DMS153 treated with DMSO at 0.1 percent for 48 hours (cell line): ENCODE measurements at regions not wholly inside any gene's neighbourhood (a gene's known extent, or its start where the extent isn't known, plus 50 kb on each side); places are given as distances from the start of the nearest gene placed in this dataset.
"Not testable (repeated sequence)": the region's sequence is repeated elsewhere in the genome, so short reads cannot be mapped to it uniquely, and the experiment has no call there.

Experiments used
- DNase-seq: peaks from one replicate; lab custom pipeline; 2025; ENCODE audit not compliant: unreplicated experiment; lab: John Stamatoyannopoulos, UW

- DNase-seq, result no peak
Observed at GRCh38 chr5:127133071-127133470, 59.8 kb upstream of the C5orf63 start.

DNA sequence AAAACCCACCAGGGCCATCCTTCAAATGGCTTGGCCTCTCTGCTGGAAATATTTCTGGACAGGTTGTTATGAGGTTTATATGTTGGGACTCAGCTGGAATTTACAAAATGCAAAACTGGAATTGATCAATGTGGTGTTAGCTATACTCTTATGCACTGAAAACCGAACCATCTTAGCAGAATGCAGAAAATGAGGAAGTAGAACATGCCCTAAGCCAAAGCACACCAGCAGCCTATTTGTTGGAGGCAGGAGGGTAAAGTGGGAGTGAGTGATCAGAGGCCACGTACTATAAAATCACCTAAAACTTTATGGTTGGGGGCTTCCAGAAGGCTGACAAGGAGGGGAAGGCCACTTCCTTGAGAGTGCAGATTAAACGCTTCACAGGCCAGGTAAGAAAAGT lies 63.6 kb upstream of the C5orf63 start:
- no peak for DNase-seq

DNA sequence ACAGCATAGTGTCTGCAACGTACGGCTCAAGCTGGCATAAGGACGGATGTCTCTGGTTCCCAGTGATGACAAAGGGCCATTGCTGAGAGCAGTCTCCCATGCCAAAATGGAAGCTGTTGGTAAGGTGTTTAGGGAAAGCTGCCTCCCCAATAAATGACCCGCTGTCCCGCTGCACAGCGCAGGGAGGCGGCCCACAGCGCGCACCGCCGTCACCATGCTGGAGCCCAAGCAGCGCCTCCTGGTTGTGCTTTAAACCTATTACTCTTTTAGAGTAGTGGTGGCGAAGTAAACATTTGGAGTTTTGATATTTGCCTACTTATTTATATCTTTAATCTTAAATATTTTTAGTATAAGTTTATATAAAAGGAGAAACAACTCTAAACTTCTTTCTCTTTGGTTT lies 70.4 kb upstream of the C5orf63 start:
- no peak for DNase-seq

DNA sequence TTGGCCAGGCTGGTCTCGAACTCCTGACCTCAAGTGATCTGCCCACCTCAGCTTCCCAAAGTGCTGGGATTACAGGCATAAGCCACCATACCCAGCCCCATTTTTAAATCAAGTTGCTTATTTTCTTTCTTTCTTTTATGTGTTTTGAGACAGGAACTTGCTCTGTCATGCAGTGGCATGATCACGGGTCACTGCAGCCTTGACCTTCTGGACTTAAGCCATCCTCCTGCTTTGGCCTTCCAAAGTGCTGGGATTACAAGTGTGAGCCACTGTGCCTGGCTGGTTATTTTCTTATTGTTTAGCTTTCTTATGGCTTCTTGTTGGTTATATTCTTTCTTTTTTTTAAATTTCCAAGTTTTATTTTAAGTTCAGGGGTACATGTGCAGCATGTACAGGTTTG lies 79.7 kb upstream of the C5orf63 start:
- DNase-seq, result no peak

- DNase-seq, result no peak
Observed at GRCh38 chr5:127153521-127153920, 80.2 kb upstream of the C5orf63 start.

DNA sequence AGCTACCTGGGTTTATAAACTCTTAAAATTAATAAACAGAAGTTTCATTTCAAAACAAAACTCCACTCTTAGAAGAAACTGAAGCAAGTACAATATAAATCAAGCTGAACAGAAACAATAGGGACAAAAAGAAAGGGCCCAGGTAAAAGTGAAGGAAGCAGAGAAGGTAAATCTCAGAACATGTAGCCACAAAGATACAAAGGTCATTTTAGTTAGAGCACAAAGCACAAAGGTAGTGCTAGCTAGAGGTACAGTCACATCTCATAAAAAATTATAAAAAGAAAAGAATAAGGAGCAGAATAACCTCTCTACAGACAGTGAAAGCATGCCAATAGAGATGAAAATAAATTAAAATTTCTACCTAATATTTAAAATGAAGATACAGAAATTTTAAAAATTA lies 90.4 kb upstream of the C5orf63 start:
- no peak for DNase-seq

- DNase-seq, result no peak
Observed at GRCh38 chr5:127170918-127171600, 97.8 kb upstream of the C5orf63 start.

DNA sequence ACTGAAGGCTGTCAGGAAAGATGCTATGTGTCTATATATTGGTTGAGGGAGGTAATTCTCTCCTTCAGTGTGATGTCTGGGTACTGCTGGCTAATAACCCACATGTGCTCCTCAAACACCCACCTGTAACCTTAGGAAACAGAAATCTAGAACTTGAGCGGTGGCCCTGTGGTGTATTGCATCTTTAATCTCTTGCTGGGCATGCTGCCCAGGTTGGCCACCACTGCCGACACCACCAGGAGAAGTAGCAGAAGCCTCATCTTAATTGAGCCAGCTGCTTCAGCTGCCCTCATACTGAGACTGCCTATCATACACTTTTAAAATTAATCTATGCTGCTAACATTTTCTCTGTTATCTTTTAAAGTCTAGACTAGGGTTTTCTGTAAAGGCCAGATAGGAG lies 103.5 kb upstream of the C5orf63 start:
- DNase-seq, result no peak

- DNase-seq, result not testable (repeated sequence)
Observed at GRCh38 chr5:127182631-127183030, 108.0 kb upstream of the MEGF10 start.

DNA sequence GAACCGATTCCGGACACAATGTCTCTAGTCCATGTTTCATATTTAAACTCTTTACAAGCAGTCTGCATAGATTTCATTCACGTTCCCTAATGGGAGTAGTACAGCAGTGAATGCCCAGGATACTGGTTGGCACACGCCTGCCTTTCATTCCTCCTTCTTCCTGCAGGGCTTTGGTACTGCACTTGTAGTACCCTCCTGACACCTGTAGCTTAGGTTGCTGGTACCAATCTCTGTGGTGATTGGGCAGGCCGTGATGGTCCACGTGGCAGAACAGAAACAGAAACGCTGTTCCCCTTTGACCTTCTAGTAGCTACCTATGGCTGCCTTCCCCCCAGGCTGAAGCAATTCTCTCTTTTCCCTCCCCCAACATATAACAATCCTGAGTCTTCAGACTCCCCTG lies 107.3 kb upstream of the MEGF10 start:
- DNase-seq, result no peak

DNA sequence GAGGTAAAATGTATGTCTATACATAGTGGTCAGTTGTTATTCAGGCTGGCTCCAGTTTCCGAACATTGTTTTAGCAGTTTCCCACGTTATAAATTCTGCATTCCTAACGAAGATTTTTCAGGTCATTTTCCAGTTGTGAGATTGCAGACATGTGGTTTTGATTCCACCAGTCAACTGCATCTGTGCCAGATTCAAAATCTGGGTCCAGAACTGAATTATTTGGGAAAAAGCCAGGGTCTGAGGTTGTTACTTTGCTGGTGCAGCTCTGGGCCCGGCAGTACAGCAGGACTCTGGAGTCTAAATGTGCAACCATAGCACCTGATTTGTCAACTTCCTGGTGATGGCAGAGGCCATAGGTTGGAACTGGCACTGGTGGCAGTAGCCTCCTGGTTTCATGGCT lies 105.7 kb upstream of the MEGF10 start:
- no peak for DNase-seq

GRCh38 chr5:127186657-127187056 lies 103.9 kb upstream of the MEGF10 start:
- no peak for DNase-seq

- no peak for DNase-seq
Observed at GRCh38 chr5:127187706-127188105, 102.9 kb upstream of the MEGF10 start.

DNA sequence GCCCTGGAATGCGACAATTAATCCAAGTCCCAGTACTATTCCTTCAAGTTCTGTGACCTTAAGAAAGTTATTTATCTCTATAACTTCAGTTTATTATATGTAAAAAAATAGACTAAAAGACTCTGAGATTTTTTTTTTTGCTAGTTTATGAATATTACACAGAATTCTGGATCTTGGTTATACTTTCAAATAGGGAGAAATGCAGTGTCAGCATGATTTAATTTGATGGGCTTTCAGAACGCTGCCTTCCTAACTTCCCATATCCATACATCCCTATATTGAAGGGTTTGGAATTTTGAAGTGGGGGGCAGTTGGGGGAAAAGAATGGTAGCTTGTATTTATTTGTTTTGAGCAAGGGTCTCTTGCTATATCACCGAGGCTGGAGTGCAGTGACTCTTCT lies 98.4 kb upstream of the MEGF10 start:
- no peak for DNase-seq

DNA sequence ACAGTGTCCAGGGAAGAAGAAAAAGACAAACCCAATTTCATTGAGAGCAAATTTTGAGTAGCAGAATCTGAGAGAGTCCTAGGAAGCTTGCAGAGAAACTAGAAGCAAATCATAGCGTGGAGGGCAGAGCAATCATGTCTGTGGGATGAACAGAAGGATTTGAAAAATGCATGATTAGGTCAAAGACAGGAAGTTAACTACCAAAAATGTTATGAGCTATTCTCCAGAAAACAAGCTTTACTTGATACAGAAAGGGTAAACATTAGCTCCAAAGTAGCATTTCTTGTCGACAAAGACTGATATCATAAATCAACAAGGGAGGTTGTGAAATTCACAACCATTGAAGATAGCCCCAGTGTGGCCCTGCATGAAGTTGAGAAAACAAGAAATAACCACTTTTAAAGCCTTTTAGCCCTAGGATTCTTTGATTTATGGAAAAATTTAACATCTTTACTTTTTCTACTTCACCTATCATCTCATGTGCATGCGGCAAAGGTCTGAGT lies 97.7 kb upstream of the MEGF10 start:
- DNase-seq, result no peak

DNA sequence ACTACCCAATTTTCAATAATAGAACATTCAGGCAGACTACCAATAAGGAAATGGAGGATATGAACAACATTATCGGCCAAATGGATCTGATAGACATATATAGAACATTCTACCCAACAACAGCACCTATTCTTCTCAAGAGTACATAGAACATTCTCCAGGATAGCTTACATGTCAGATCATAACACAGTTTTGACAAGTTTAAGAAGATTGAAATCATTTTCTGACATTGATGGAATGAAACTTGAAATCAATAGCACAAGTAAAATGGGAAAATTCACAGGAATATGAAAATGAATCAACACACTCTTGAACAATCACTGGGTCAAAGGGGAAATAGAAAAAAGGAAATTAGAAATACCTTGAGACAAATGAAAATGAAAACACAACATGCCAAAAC lies 94.6 kb upstream of the MEGF10 start:
- no peak for DNase-seq

DNA sequence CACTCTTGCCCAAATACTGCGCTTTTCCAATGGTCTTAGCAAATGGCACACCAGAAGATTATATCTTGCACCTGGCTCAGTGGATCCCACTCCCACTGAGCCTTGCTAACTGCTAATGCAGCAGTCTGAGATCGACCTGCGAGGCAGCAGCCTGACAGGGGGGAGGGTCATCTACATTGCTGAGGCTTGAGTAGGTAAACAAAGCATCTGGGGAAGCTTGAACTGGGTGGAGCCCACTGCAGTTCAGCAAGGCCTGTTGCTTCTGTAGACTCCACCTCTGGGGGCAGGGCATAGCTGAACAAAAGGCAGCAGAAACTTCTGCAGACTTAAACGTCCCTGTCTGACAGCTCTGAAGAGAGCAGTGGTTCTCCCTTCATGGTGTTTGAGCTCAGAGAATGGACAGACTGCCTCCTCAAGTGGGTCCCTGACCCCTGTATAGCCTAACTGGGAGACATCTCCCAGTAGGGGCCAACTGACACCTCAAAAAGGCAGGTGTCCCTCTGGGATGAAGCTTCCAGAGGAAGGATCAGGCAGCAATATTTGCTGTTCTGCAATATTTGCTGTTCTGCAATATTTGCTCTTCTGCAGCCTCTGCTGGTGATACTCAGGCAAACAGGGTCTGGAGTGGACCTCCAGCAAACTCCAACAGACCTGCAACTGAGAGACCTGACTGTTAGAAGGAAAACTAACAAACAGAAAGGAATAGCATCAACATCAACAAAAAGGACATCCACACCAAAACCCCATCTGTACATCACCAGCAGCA lies 93.0 kb upstream of the MEGF10 start:
- DNase-seq, result not testable (repeated sequence)

DNA sequence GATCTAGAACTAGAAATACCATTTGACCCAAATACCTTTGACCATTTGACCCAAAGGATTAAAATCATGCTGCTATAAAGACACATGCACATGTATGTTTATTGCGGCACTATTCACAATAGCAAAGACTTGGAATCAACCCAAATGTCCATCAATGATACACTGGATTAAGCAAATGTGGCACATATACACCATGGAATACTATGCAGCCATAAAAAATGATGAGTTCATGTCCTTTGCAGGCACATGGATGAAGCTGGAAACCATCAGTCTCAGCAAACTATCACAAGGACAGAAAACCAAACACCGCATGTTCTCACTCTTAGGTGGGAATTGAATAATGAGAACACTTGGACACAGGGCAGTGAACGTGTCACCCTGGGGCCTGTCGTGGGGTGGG lies 87.9 kb upstream of the MEGF10 start:
- DNase-seq, result not testable (repeated sequence)

- no peak for DNase-seq
Observed at GRCh38 chr5:127203818-127204217, 86.8 kb upstream of the MEGF10 start.

- no peak for DNase-seq
Observed at GRCh38 chr5:127205147-127205546, 85.4 kb upstream of the MEGF10 start.

DNA sequence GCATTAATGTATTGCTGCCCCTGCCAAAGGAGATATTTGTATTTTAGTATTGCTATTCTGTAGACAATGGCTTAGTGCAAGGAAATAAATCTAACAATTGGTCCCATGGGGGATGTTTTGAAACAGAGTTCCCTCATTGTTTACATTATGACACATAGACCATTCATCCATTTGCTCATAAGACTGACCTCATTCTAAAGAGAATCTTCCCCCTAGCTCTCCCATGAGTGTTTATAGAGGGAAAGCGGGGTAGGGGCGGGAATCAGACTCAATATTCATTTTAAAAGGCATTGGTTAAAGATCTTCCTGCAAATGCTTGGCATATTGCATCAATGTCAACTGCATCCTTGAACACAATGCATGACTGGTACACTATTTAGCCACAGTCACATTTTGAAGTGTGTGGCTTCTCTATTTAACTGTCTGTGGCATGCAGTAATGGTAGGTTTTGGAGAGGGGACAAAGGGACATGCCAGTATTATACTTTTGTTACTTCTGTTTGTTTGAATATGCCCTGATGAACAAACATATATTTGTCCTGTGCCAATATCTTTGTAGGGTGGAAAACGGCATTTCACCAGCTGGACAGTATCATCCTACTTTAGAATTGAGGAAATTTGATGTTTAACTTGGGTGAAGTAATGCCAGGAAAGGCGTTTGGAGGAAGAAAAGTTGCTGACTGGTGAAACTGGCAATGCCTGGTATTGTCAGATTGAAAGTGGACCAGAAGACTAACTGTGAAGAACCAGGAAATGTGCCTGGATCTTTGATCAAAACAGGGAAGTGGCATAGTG lies 84.1 kb upstream of the MEGF10 start:
- DNase-seq, result peak; percentile 40

GRCh38 chr5:127210042-127210441 lies 80.6 kb upstream of the MEGF10 start:
- DNase-seq, result peak; percentile 1
